Epidermal melanocyte (primary cell): ENCODE measurements at regions not wholly inside any gene's neighbourhood (a gene's known extent, or its start where the extent isn't known, plus 50 kb on each side); places are given as distances from the start of the nearest gene placed in this dataset.

ENCODE experiments used
- DNase-seq: peaks from one replicate; pipeline ENCODE4 v3.0.0; 2011; ENCODE audit warnings: low spot score; ENCODE audit not compliant: insufficient read length

DNA sequence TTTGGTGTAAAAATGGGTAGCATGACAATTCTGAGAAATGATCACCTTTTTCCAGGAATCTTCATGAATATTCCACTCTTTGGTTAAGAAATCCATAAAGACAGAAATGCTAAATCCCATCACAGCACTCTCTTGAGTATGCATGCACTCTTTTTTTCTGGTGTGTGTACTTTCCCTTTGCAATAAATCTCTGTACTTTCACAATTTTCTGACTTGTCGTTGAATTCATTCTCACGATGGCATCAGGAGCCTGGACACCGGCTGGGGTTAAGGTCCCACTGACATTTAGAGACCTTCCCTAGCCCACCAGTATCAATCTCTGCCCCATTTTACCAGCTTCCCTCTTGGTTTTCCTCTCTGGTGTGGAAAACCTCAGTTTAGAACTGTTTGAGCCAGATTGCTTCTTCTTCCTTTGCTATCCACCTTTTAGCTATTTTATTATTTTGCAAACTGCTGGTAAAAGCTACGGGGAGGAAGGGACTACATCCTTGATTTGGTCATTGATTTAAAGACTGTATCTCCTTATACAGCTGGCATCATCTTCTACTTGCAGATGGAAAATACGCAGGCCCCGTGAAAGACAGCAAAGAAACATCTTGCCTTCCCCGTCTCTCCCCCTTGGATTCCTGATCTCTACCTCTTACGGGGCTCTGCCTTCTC is 59.9 kb upstream of the ZFR start:
- no peak for DNase-seq

DNA sequence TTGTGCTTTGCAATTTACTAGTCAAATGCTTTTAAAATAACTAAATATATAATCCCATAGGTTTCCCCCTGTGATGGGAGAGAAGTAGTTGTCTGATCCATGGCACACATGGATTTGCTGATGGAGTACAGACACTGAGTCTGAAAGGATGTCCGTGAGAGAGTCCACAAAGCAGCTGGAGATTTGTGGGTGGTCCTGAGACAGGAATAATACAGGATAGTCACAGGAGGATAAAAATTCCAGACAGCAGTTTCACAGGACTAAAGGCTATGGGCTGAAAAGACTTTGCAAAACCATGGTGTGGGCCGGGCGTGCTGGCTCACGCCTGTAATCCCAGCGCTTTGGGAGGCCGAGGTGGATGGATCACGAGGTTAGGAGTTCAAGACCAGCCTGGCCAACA is 58.7 kb upstream of the ZFR start:
- no peak for DNase-seq

DNA sequence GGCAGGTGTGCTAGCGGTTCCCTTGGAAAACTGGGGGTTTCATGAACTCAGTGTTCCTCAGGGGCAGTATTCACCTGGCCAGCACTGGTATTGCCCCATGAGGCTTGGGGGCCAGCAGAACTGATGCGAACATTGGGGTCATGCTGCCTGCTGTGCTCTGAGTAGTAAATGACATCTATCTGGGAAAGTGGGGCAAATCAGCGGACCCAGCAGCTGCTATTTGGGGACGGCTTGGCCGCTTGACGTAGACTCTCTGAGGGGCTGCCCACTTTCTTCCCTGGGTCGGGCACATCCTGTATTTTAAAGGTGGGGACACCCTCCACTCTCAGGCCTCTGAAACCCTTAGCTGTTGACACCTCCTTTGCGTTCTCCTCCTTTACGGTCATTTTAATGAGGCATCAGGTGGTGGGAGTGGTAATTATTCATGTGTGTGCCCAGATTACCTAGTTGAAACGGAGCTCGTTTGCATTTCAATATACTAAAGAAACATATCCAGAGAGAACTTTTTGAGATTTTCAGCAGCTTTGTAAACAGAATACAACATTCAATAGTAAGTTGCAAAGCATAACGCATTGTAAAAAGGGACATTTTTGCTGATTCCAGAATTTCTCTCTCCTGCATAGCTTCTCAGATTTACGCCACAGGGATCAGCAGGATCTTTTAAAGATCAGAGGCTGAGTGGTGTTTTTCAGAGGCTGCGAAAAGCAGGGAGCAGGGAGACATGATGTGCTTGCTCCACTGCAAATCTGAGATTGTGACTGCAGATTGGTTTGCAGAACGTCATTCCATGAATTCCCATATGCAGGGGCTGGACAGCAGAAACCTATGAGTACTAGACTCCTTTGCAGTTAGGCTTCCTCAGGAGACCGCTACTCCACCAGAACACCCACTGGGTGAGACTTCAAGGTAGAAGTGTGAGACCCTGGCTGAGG is 56.8 kb upstream of the ZFR start:
- no peak for DNase-seq

DNA sequence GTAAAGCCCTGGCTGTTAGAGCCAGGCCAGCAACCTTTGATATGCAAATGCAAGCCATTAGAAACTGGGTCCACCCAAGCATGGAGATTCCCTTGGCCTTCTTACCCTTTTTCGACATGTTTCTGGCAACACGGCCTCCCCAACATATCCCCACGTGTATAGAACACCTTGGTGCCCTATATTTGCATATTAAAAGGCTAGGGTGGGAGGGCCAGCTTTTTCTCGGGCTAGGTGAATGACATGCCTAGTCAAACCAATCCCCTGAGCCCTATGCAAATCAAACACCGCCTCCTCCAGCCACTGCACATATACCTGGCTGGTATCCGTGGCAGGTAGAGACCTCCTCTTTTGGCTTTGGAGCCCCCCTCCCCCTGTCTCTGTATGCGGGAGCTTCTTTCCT is 55.6 kb upstream of the ZFR start:
- no peak for DNase-seq

DNA sequence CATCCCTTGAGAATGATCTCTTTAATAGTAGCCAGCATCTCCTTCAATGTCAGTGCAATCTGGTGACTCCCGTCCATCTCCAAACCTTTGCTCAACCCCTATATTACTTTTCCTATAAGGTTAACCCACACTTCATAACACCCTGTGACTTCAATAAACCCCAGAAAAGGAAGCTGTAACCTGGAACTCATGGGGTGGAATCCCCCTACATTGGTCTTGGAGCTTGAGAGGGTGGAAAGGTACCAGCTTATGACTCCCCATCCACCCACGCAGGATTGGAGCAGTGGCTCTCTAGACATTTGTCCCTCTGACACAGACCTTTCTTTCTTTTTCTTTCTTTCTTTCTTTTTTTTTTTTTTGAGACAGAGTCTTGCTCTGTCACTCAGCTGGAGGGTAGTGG is 54.7 kb upstream of the ZFR start:
- DNase-seq, result no peak

DNA sequence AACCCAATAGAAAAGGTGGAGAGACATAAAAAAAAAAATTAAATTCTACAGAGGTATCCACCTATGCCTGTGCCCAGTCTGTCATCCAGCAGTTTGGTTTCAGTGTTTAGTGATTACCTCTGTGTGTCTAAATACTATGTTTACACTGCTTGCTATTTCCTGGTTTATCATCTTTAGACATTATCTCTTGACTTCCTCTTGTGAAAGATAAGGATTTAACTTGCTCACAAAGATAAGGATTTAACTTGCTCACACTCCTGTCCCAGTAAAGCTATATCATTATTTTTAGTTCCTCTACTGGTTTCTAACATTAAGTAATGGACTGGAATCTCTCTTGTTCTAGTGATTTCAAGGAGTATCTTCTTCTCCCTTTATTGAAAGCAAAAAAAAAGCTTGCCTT is 53.9 kb upstream of the ZFR start:
- no peak for DNase-seq

DNA sequence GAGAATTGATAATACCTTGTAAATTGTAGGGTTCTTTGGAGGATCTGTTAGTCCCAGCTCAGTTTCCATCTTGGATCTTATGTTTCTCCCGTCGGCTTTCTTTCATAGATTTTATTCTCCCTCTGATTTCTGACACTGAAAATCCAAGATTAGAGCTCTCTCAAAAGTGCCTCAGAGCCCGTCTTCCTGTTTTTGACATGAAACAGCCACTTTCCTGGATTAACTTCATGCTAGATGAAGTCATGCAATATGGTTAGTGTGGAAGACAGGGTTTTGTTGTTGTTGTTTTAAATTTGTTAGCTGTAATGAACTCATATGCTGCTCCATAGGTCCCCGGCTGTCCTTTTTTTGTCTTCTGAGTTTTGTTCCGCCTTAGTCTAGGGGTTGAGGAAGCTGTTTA is 51.6 kb upstream of the ZFR start:
- no peak for DNase-seq

DNA sequence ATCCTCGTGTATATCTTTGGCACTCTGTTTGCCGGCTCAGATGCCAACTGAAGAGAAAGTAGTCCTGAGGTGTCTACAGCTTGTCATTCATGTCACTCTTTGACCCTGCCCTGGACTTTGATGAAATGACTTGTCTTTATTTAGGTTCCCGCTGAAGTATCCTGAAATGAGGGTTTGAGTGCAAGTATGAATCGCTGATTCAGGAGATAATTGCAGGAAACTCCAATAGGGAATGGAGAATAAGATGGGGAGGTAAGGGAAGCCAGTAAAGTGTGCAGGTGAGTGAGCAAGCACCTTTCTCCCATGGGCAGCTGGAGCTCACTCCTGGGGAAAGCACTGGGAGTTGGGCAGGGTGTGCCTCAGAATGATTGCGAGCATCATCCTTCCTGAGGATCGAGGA is 50.3 kb upstream of the ZFR start:
- no peak for DNase-seq
